Bone marrow (tissue), 2 donors: ENCODE measurements at regions not wholly inside any gene's neighbourhood (a gene's known extent, or its start where the extent isn't known, plus 50 kb on each side); places are given as distances from the start of the nearest gene placed in this dataset.
"Not testable (repeated sequence)": the region's sequence is repeated elsewhere in the genome, so short reads cannot be mapped to it uniquely, and the experiment has no call there.

Experiments
- DNase-seq, 2 donors: peaks; one replicate each; lab custom pipeline; 2025; lab: John Stamatoyannopoulos, UW

- DNase-seq, result not testable (repeated sequence)
Observed at GRCh38 chr3:185306286-185306685, 52.4 kb upstream of the EHHADH start.

GRCh38 chr3:185306847-185307246, 53.0 kb upstream of the EHHADH start:
- no peak for DNase-seq

- DNase-seq, result peak in 1 of 2 donors; percentile 12
Observed at GRCh38 chr3:185308126-185308754, 54.4 kb upstream of the EHHADH start.

GRCh38 chr3:185309302-185309701, 53.6 kb upstream of the MAP3K13 start:
- no peak for DNase-seq

GRCh38 chr3:185309795-185310194, 53.1 kb upstream of the MAP3K13 start:
- DNase-seq, result no peak

- no peak for DNase-seq
Observed at GRCh38 chr3:185311991-185312390, 50.9 kb upstream of the MAP3K13 start.
